ENCODE measurements at regions not wholly inside any gene's neighbourhood (a gene's known extent, or its start where the extent isn't known, plus 50 kb on each side); places are given as distances from the start of the nearest gene placed in this dataset.
"Not testable (repeated sequence)": the region's sequence is repeated elsewhere in the genome, so short reads cannot be mapped to it uniquely, and the experiment has no call there.

- DNase-seq: no peak
Measured at GRCh38 chr15:96947296-96948229, 617.1 kb downstream of the NR2F2 start.

- DNase-seq: no peak
Measured at GRCh38 chr15:96948981-96949380, 618.5 kb downstream of the NR2F2 start.

GRCh38 chr15:96958721-96959120, 628.2 kb downstream of the NR2F2 start:
- DNase-seq: no peak

- DNase-seq: no peak
Measured at GRCh38 chr15:96959501-96959900, 629.0 kb downstream of the NR2F2 start.

GRCh38 chr15:96960711-96961480, 630.4 kb downstream of the NR2F2 start:
- DNase-seq: no peak

- no peak for DNase-seq
Measured at GRCh38 chr15:96966554-96966953, 636.1 kb downstream of the NR2F2 start.

- DNase-seq: no peak
Measured at GRCh38 chr15:96969732-96970710, 639.5 kb downstream of the NR2F2 start.

GRCh38 chr15:96972201-96972600, 641.7 kb downstream of the NR2F2 start:
- no peak for DNase-seq

- no peak for DNase-seq
Measured at GRCh38 chr15:96974761-96975160, 644.3 kb downstream of the NR2F2 start.

- DNase-seq: no peak
Measured at GRCh38 chr15:96977886-96978285, 647.4 kb downstream of the NR2F2 start.

- DNase-seq: no peak
Measured at GRCh38 chr15:96978937-96979473, 648.5 kb downstream of the NR2F2 start.

- DNase-seq: not testable (repeated sequence)
Measured at GRCh38 chr15:96984121-96984671, 653.7 kb downstream of the NR2F2 start.

- DNase-seq: no peak
Measured at GRCh38 chr15:96992817-96993216, 662.3 kb downstream of the NR2F2 start.

- DNase-seq: no peak
Measured at GRCh38 chr15:96997538-96997937, 667.0 kb downstream of the NR2F2 start.

GRCh38 chr15:97009031-97009431, 678.5 kb downstream of the NR2F2 start:
- no peak for DNase-seq

- no peak for DNase-seq
Measured at GRCh38 chr15:97012986-97013385, 682.5 kb downstream of the NR2F2 start.

- DNase-seq: no peak
Measured at GRCh38 chr15:97013491-97013890, 683.0 kb downstream of the NR2F2 start.

- DNase-seq: no peak
Measured at GRCh38 chr15:97014001-97014400, 683.5 kb downstream of the NR2F2 start.

GRCh38 chr15:97023488-97023844, 693.0 kb downstream of the NR2F2 start:
- no peak for DNase-seq

- no peak for DNase-seq
Measured at GRCh38 chr15:97026781-97027180, 696.3 kb downstream of the NR2F2 start.

- DNase-seq: no peak
Measured at GRCh38 chr15:97027772-97028171, 697.3 kb downstream of the NR2F2 start.

- no peak for DNase-seq
Measured at GRCh38 chr15:97030251-97030650, 699.8 kb downstream of the NR2F2 start.
